Vagina (tissue), 2 donors: ENCODE measurements at regions not wholly inside any gene's neighbourhood (a gene's known extent, or its start where the extent isn't known, plus 50 kb on each side); places are given as distances from the start of the nearest gene placed in this dataset.

ENCODE experiments used
- POLR2A ChIP-seq, 2 donors: fragments of 450-650 bp; IDR thresholded peaks; one replicate each; pipeline ENCODE4 v1.6.1; 2017; ENCODE audit warnings: antibody characterized with exemption in 2 of 2, mild to moderate bottlenecking in 2 of 2, moderate library complexity in 2 of 2
- TF ChIP-seq, protein P1 (sequence below), 3 experiments: fragments of 450-650 bp in 2 of 3; fragments of 200-600 bp in 1 of 3; sonication (generic) in 1 of 3; IDR thresholded peaks; one replicate each; pipeline ENCODE4 v1.5.1; 2017 to 2019; ENCODE audit warnings: antibody characterized with exemption in 3 of 3, mild to moderate bottlenecking in 2 of 3, moderate library complexity in 2 of 3

GRCh38 chr9:21710548-21711191 is 91.8 kb upstream of the MTAP start:
- TF ChIP-seq, protein P1, sequence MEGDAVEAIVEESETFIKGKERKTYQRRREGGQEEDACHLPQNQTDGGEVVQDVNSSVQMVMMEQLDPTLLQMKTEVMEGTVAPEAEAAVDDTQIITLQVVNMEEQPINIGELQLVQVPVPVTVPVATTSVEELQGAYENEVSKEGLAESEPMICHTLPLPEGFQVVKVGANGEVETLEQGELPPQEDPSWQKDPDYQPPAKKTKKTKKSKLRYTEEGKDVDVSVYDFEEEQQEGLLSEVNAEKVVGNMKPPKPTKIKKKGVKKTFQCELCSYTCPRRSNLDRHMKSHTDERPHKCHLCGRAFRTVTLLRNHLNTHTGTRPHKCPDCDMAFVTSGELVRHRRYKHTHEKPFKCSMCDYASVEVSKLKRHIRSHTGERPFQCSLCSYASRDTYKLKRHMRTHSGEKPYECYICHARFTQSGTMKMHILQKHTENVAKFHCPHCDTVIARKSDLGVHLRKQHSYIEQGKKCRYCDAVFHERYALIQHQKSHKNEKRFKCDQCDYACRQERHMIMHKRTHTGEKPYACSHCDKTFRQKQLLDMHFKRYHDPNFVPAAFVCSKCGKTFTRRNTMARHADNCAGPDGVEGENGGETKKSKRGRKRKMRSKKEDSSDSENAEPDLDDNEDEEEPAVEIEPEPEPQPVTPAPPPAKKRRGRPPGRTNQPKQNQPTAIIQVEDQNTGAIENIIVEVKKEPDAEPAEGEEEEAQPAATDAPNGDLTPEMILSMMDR (IDR thresholded peaks at IDR 0.05): no peak
- no peak for TF ChIP-seq POLR2A (IDR thresholded peaks at IDR 0.05)
